ENCODE measurements at regions not wholly inside any gene's neighbourhood (a gene's known extent, or its start where the extent isn't known, plus 50 kb on each side); places are given as distances from the start of the nearest gene placed in this dataset.

- Histone ChIP-seq H2AK5ac (ENCODE audit: low read depth, low read length) (no peak overlapping the region), H3K23ac (ENCODE audit: low read depth, low read length, poor library complexity) (no peak overlapping the region), H4K91ac (ENCODE audit: low read depth, low read length, poor library complexity) (no peak overlapping the region), H3K18ac (ENCODE audit: low read length) (no peak overlapping the region), H3K4ac (ENCODE audit: low read length) (no peak overlapping the region), H3K36me3 (replicated peaks in 1 of 2; ENCODE audit: control insufficient read depth in 2 of 2, insufficient read depth in 2 of 2, low read length in 2 of 2) (no peaks in the 10 kb centered on the region), H2BK120ac (ENCODE audit: low read depth, low read length) (no peak overlapping the region), H2AFZ (ENCODE audit: low read length) (no peak overlapping the region), H3K27me3 (ENCODE audit: control insufficient read depth in 3 of 3, insufficient read depth in 3 of 3, low read depth in 1 of 3, low read length in 3 of 3) (no peaks in the 10 kb centered on the region), H2BK12ac (ENCODE audit: low read length) (no peak overlapping the region), H4K8ac (ENCODE audit: low read depth, low read length) (no peak overlapping the region), H3K14ac (ENCODE audit: low read length) (no peak overlapping the region), H3K4me3 (ENCODE audit: low read length in 2 of 2) (no peak overlapping the region), H2BK15ac (ENCODE audit: low read length) (no peak overlapping the region), H2BK5ac (ENCODE audit: low read length) (no peak overlapping the region), H3K9ac (ENCODE audit: low read depth, low read length, poor library complexity) (no peak overlapping the region), H3K9me3 (replicated peaks in 1 of 2; ENCODE audit: control insufficient read depth in 2 of 2, insufficient read depth in 1 of 2, low read depth in 1 of 2, low read length in 2 of 2) (peaks cover 0 to 5% of the 10 kb centered on the region in 2 donors), H3K27ac (replicated peaks; ENCODE audit: low read length) (no peak overlapping the region), H3K4me2 (ENCODE audit: insufficient read depth, low read length, poor library complexity, severe bottlenecking) (no peak overlapping the region), H3K4me1 (ENCODE audit: control insufficient read depth in 2 of 2, insufficient read depth in 1 of 2, low read depth in 1 of 2, low read length in 2 of 2) (peaks cover 6 to 9% of the 10 kb centered on the region in 2 donors), H3K79me1 (ENCODE audit: low read depth, low read length) (no peaks in the 10 kb centered on the region)
- no CpG with 5 or more reads among the region's 4 CpGs for WGBS, 2 donors (ENCODE audit: extremely low coverage in 2 of 2, insufficient read length in 2 of 2, insufficient replicate concordance in 1 of 2)
- no peak for DNase-seq (ENCODE audit: low spot score)
Measured at GRCh38 chr15:62881056-62881455, 161.5 kb upstream of the TPM1 start.

GRCh38 chr15:62883938-62884479, 158.5 kb upstream of the TPM1 start:
- no peak overlapping the region for H2AFZ ChIP-seq (ENCODE audit: low read length)
- no peak overlapping the region for H3K27ac ChIP-seq (replicated peaks; ENCODE audit: low read length)
- no peak overlapping the region for H2AK5ac ChIP-seq (ENCODE audit: low read depth, low read length)

GRCh38 chr15:62886431-62887071, 156.0 kb upstream of the TPM1 start:
- no peaks in the 10 kb centered on the region for H3K36me3 ChIP-seq (replicated peaks in 1 of 2; ENCODE audit: control insufficient read depth in 2 of 2, insufficient read depth in 2 of 2, low read length in 2 of 2)
- peak; percentile 39 for DNase-seq (ENCODE audit: low spot score)
- no peak overlapping the region for H2AK5ac ChIP-seq (ENCODE audit: low read depth, low read length)
- H3K9ac ChIP-seq (ENCODE audit: low read depth, low read length, poor library complexity) = no peak overlapping the region
- H4K8ac ChIP-seq (ENCODE audit: low read depth, low read length) = no peak overlapping the region
- H3K4ac ChIP-seq (ENCODE audit: low read length) = no peak overlapping the region
- H2BK5ac ChIP-seq (ENCODE audit: low read length) = no peak overlapping the region
- H3K79me1 ChIP-seq (ENCODE audit: low read depth, low read length) = no peaks in the 10 kb centered on the region
- no peak overlapping the region for H2BK120ac ChIP-seq (ENCODE audit: low read depth, low read length)
- no peak overlapping the region for H3K14ac ChIP-seq (ENCODE audit: low read length)
- no peak overlapping the region for H4K91ac ChIP-seq (ENCODE audit: low read depth, low read length, poor library complexity)
- no peak overlapping the region for H3K23ac ChIP-seq (ENCODE audit: low read depth, low read length, poor library complexity)
- peaks cover 21 to 30% of the 10 kb centered on the region in 2 donors for H3K4me1 ChIP-seq (ENCODE audit: control insufficient read depth in 2 of 2, insufficient read depth in 1 of 2, low read depth in 1 of 2, low read length in 2 of 2)
- H3K9me3 ChIP-seq (replicated peaks in 1 of 2; ENCODE audit: control insufficient read depth in 2 of 2, insufficient read depth in 1 of 2, low read depth in 1 of 2, low read length in 2 of 2) = no peaks in the 10 kb centered on the region
- H3K18ac ChIP-seq (ENCODE audit: low read length) = peak overlapping the region; percentile 50
- H2BK15ac ChIP-seq (ENCODE audit: low read length) = no peak overlapping the region
- peak overlapping the region; percentile 53 for H3K27ac ChIP-seq (replicated peaks; ENCODE audit: low read length)
- H3K27me3 ChIP-seq (ENCODE audit: control insufficient read depth in 3 of 3, insufficient read depth in 3 of 3, low read depth in 1 of 3, low read length in 3 of 3) = no peaks in the 10 kb centered on the region
- peak overlapping the region; percentile 47 for H2AFZ ChIP-seq (ENCODE audit: low read length)
- peak overlapping the region in 1 of 2 donors; percentile 19 for H3K4me3 ChIP-seq (ENCODE audit: low read length in 2 of 2)
- no peak overlapping the region for H2BK12ac ChIP-seq (ENCODE audit: low read length)
- WGBS, 2 donors (ENCODE audit: extremely low coverage in 2 of 2, insufficient read length in 2 of 2, insufficient replicate concordance in 1 of 2) = no CpG with 5 or more reads among the region's 13 CpGs
- peak overlapping the region; percentile 39 for H3K4me2 ChIP-seq (ENCODE audit: insufficient read depth, low read length, poor library complexity, severe bottlenecking)

More at GRCh38 chr15:62883938-62884479, 158.5 kb upstream of the TPM1 start:
- H3K79me1 ChIP-seq (ENCODE audit: low read depth, low read length) = no peaks in the 10 kb centered on the region
- H3K36me3 ChIP-seq (replicated peaks in 1 of 2; ENCODE audit: control insufficient read depth in 2 of 2, insufficient read depth in 2 of 2, low read length in 2 of 2) = no peaks in the 10 kb centered on the region
- no peaks in the 10 kb centered on the region for H3K27me3 ChIP-seq (ENCODE audit: control insufficient read depth in 3 of 3, insufficient read depth in 3 of 3, low read depth in 1 of 3, low read length in 3 of 3)
- H3K14ac ChIP-seq (ENCODE audit: low read length) = no peak overlapping the region
- no CpG with 5 or more reads among the region's 7 CpGs for WGBS, 2 donors (ENCODE audit: extremely low coverage in 2 of 2, insufficient read length in 2 of 2, insufficient replicate concordance in 1 of 2)
- H2BK12ac ChIP-seq (ENCODE audit: low read length) = no peak overlapping the region
- no peak overlapping the region for H3K18ac ChIP-seq (ENCODE audit: low read length)
- H4K91ac ChIP-seq (ENCODE audit: low read depth, low read length, poor library complexity) = no peak overlapping the region
- no peak overlapping the region for H3K4me3 ChIP-seq (ENCODE audit: low read length in 2 of 2)
- H3K23ac ChIP-seq (ENCODE audit: low read depth, low read length, poor library complexity) = no peak overlapping the region
- DNase-seq (ENCODE audit: low spot score) = no peak
- no peak overlapping the region for H2BK5ac ChIP-seq (ENCODE audit: low read length)
- H2BK15ac ChIP-seq (ENCODE audit: low read length) = no peak overlapping the region
- H3K4me1 ChIP-seq (ENCODE audit: control insufficient read depth in 2 of 2, insufficient read depth in 1 of 2, low read depth in 1 of 2, low read length in 2 of 2) = peaks cover 20 to 21% of the 10 kb centered on the region in 2 donors
- H2BK120ac ChIP-seq (ENCODE audit: low read depth, low read length) = no peak overlapping the region
- H4K8ac ChIP-seq (ENCODE audit: low read depth, low read length) = no peak overlapping the region
- no peak overlapping the region for H3K9ac ChIP-seq (ENCODE audit: low read depth, low read length, poor library complexity)
- H3K9me3 ChIP-seq (replicated peaks in 1 of 2; ENCODE audit: control insufficient read depth in 2 of 2, insufficient read depth in 1 of 2, low read depth in 1 of 2, low read length in 2 of 2) = no peaks in the 10 kb centered on the region
- no peak overlapping the region for H3K4me2 ChIP-seq (ENCODE audit: insufficient read depth, low read length, poor library complexity, severe bottlenecking)
- no peak overlapping the region for H3K4ac ChIP-seq (ENCODE audit: low read length)

- Histone ChIP-seq H3K4me2 (ENCODE audit: insufficient read depth, low read length, poor library complexity, severe bottlenecking) (no peak overlapping the region), H3K4me1 (ENCODE audit: control insufficient read depth in 2 of 2, insufficient read depth in 1 of 2, low read depth in 1 of 2, low read length in 2 of 2) (peaks cover 21 to 30% of the 10 kb centered on the region in 2 donors), H3K27me3 (ENCODE audit: control insufficient read depth in 3 of 3, insufficient read depth in 3 of 3, low read depth in 1 of 3, low read length in 3 of 3) (no peaks in the 10 kb centered on the region), H2AK5ac (ENCODE audit: low read depth, low read length) (no peak overlapping the region), H3K36me3 (replicated peaks in 1 of 2; ENCODE audit: control insufficient read depth in 2 of 2, insufficient read depth in 2 of 2, low read length in 2 of 2) (no peaks in the 10 kb centered on the region), H3K4ac (ENCODE audit: low read length) (no peak overlapping the region), H2AFZ (ENCODE audit: low read length) (peak overlapping the region; percentile 47), H3K9me3 (replicated peaks in 1 of 2; ENCODE audit: control insufficient read depth in 2 of 2, insufficient read depth in 1 of 2, low read depth in 1 of 2, low read length in 2 of 2) (no peaks in the 10 kb centered on the region), H3K9ac (ENCODE audit: low read depth, low read length, poor library complexity) (no peak overlapping the region), H2BK120ac (ENCODE audit: low read depth, low read length) (no peak overlapping the region), H3K4me3 (ENCODE audit: low read length in 2 of 2) (no peak overlapping the region), H4K91ac (ENCODE audit: low read depth, low read length, poor library complexity) (no peak overlapping the region), H3K27ac (replicated peaks; ENCODE audit: low read length) (peak overlapping the region; percentile 53), H3K14ac (ENCODE audit: low read length) (no peak overlapping the region), H2BK5ac (ENCODE audit: low read length) (no peak overlapping the region), H3K23ac (ENCODE audit: low read depth, low read length, poor library complexity) (no peak overlapping the region), H3K79me1 (ENCODE audit: low read depth, low read length) (no peaks in the 10 kb centered on the region), H2BK15ac (ENCODE audit: low read length) (no peak overlapping the region), H3K18ac (ENCODE audit: low read length) (no peak overlapping the region), H2BK12ac (ENCODE audit: low read length) (no peak overlapping the region), H4K8ac (ENCODE audit: low read depth, low read length) (no peak overlapping the region)
- WGBS, 2 donors (ENCODE audit: extremely low coverage in 2 of 2, insufficient read length in 2 of 2, insufficient replicate concordance in 1 of 2) = no CpG with 5 or more reads among the region's 7 CpGs
- no peak for DNase-seq (ENCODE audit: low spot score)
Measured at GRCh38 chr15:62887113-62887570, 155.4 kb upstream of the TPM1 start.
